Prostate gland (tissue), 2 donors: ENCODE measurements at regions not wholly inside any gene's neighbourhood (a gene's known extent, or its start where the extent isn't known, plus 50 kb on each side); places are given as distances from the start of the nearest gene placed in this dataset.

ENCODE experiments used
- DNase-seq: peaks from one replicate; pipeline ENCODE4 v3.0.0-alpha.2; 2019; ENCODE audit warnings: low spot score
- H3K27ac ChIP-seq, 2 donors: fragments of 200-600 bp; sonication (generic); 2 replicates each; pipeline ENCODE4 v1.5.1; 2017 to 2019
- H3K27me3 ChIP-seq: fragments of 200-600 bp; sonication (generic); replicated peaks from 2 replicates; pipeline ENCODE4 v1.5.1; 2019; ENCODE audit not compliant: insufficient read depth
- H3K36me3 ChIP-seq, 2 donors: fragments of 200-600 bp; sonication (generic); 1 replicate in 1 of 2; 2 replicates in 1 of 2; pipeline versions ENCODE4 v1.5.1 to v1.8.1; 2017 to 2019
- H3K4me1 ChIP-seq: fragments of 200-600 bp; sonication (generic); replicated peaks from 2 replicates; pipeline ENCODE4 v1.5.1; 2019
- H3K4me3 ChIP-seq, 2 donors: fragments of 200-600 bp; sonication (generic); 2 replicates each; pipeline ENCODE4 v1.5.1; 2017 to 2019
- H3K9me3 ChIP-seq: fragments of 200-600 bp; sonication (generic); 2 replicates; pipeline ENCODE4 v1.5.1; 2017
- CTCF ChIP-seq, 4 experiments: fragments of 200-600 bp in 2 of 4; fragments of 450-650 bp in 2 of 4; sonication (generic) in 2 of 4; IDR thresholded peaks; 1 replicate in 3 of 4; 2 replicates in 1 of 4; pipeline ENCODE4 v1.5.1; 2016 to 2019; ENCODE audit warnings: antibody characterized with exemption in 4 of 4, mild to moderate bottlenecking in 2 of 4, moderate library complexity in 2 of 4
- POLR2A ChIP-seq: fragments of 450-650 bp; IDR thresholded peaks from one replicate; pipeline ENCODE4 v1.6.1; 2016; ENCODE audit warnings: antibody characterized with exemption, mild to moderate bottlenecking
- POLR2AphosphoS5 ChIP-seq: sonication (generic); formaldehyde crosslinking; IDR thresholded peaks from one replicate; pipeline ENCODE4 v1.6.1; 2017; ENCODE audit warnings: antibody characterized with exemption
- WGBS: methylation state at CpG from one replicate; pipeline ENCODE4 v1.1.5; 2018; 5-methylcytosine and 5-hydroxymethylcytosine counted together
- intact Hi-C: fragments of 100-400 bp; cut with DNase I; formaldehyde crosslinking; loops from one replicate; pipeline ENCODE4 v1.14.2; 2022

- H3K27me3 ChIP-seq: no peaks in the 10 kb centered on the region
Measured at GRCh38 chr7:85424298-85424697, 237.4 kb upstream of the SEMA3D start.

DNA sequence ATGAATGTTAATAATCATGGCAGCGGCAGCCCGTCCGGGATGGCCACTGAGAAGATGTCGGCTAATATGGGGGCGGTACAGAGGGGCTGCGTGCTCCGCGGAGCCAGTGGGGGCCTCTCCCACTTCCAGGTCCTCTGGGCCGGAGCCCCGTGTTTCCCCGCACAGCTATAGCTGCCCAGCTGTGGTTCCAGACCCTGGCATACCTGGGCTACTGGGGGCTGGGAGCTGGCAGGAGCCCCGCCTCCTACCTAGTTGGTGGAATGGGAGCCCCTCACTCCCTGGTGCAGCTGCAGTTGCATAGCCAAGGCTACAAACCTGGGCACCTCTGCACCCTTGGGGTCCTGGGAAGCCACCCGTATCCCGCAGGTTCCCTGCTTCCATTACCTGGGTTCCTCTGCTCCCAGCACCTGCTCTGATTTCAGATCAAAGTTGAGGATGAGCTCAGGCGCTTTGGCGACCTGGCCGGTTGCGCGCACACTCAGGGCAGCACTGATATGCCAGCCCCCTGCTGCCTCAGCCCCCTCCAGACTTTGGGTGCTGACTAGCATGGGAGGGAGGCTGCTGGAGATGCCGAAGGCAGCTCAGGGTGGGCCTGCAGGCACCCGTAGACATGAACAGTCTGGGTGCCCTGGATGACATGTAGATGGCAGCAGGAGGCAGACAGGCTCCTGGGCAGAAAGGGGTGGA, 236.5 kb upstream of the SEMA3D start:
- no peaks in the 10 kb centered on the region for H3K9me3 ChIP-seq
- DNase-seq: no peak
- H3K36me3 ChIP-seq: no peaks in the 10 kb centered on the region
- no peaks in the 10 kb centered on the region for H3K27me3 ChIP-seq
- 91% methylated on average over 21 of the region's 21 CpGs for WGBS
- no peak overlapping the region for H3K27ac ChIP-seq
- intact Hi-C loops: no loop called here
- no peak overlapping the region for H3K4me3 ChIP-seq
- no peaks in the 10 kb centered on the region for H3K4me1 ChIP-seq
- TF ChIP-seq POLR2A (no peak), POLR2AphosphoS5 (no peak), CTCF (IDR thresholded peaks at IDR 0.05) (no peak)

More at GRCh38 chr7:85424298-85424697, 237.4 kb upstream of the SEMA3D start:
- no peak overlapping the region for H3K27ac ChIP-seq
- H3K9me3 ChIP-seq: no peaks in the 10 kb centered on the region
- no peaks in the 10 kb centered on the region for H3K4me1 ChIP-seq
- no peak for TF ChIP-seq CTCF (IDR thresholded peaks at IDR 0.05)
- 95% methylated on average over 7 of the region's 7 CpGs for WGBS
- H3K36me3 ChIP-seq: no peaks in the 10 kb centered on the region
- intact Hi-C loops: no loop called here
- no peak for DNase-seq
- no peak overlapping the region for H3K4me3 ChIP-seq

- Histone ChIP-seq H3K9me3 (no peaks in the 10 kb centered on the region), H3K4me1 (no peaks in the 10 kb centered on the region), H3K27me3 (no peaks in the 10 kb centered on the region), H3K4me3 (no peak overlapping the region), H3K27ac (no peak overlapping the region), H3K36me3 (no peaks in the 10 kb centered on the region)
- TF ChIP-seq POLR2AphosphoS5 (no peak), POLR2A (no peak)
- intact Hi-C loops: no loop called here
- no peak for DNase-seq
- 70% methylated on average over 1 of the region's 1 CpG for WGBS
Measured at GRCh38 chr7:85415743-85416142, 228.9 kb upstream of the SEMA3D start.

GRCh38 chr7:85413718-85414117, 226.9 kb upstream of the SEMA3D start:
- no peaks in the 10 kb centered on the region for H3K36me3 ChIP-seq
- intact Hi-C loops: no loop called here
- no peak for DNase-seq
- TF ChIP-seq POLR2A: no peak
- no peak overlapping the region for H3K27ac ChIP-seq
- H3K4me1 ChIP-seq: no peaks in the 10 kb centered on the region
- WGBS: 91% methylated on average over 6 of the region's 6 CpGs
- no peaks in the 10 kb centered on the region for H3K27me3 ChIP-seq
- no peak overlapping the region for H3K4me3 ChIP-seq
- no peaks in the 10 kb centered on the region for H3K9me3 ChIP-seq

DNA sequence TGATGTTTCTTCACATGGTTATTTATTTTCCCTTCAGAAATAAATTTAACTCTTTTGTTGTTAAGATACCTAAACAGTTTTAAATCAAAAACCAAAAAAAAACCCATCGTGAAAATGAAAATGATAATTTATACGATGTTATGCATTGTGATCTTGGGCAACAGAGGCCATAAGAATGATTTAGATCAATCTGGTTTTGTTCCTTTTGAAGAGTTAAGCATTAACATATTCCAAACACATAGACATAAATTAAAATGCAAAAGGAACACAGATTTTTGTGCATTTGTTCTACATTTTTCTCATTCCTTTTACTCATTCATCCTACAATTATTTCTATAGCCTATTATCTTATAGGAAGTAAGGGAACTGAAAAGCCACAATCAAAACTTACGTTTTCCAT, 226.1 kb upstream of the SEMA3D start:
- Histone ChIP-seq H3K4me1 (no peaks in the 10 kb centered on the region), H3K27ac (no peak overlapping the region), H3K9me3 (no peaks in the 10 kb centered on the region), H3K4me3 (no peak overlapping the region), H3K27me3 (no peaks in the 10 kb centered on the region), H3K36me3 (no peaks in the 10 kb centered on the region)
- intact Hi-C loops: no loop called here
- 90% methylated on average over 3 of the region's 3 CpGs for WGBS
- TF ChIP-seq POLR2AphosphoS5 (no peak), POLR2A (no peak), CTCF (IDR thresholded peaks at IDR 0.05) (no peak)
- no peak for DNase-seq

DNA sequence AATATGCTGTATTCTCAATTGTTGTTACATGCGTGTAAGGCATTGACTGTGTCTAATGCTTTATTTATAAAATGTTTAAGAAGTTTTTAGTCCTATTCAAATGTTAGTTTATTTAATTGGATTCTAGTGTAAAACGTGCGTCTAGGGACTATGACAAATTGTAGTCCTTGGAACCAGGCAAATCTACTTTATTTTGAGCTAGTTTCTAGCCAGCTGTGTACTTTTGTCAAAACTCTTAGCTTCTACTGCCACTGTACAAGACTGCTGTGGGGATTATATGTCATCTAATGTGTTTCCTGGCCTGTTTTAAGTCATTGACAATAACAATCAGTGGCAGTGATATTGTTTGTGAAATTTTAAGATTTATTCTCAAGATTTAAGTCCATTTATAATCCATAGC, 220.5 kb upstream of the SEMA3D start:
- WGBS: 71% methylated on average over 3 of the region's 3 CpGs
- intact Hi-C loops: no loop called here
- no peaks in the 10 kb centered on the region for H3K36me3 ChIP-seq

More for the DNA sequence above, 220.5 kb upstream of the SEMA3D start:
- no peak overlapping the region for H3K27ac ChIP-seq
- TF ChIP-seq CTCF (IDR thresholded peaks at IDR 0.05): no peak
- no peak for TF ChIP-seq POLR2AphosphoS5
- TF ChIP-seq POLR2A: no peak
- H3K4me3 ChIP-seq: no peak overlapping the region
- no peaks in the 10 kb centered on the region for H3K27me3 ChIP-seq
- no peak for DNase-seq
- no peaks in the 10 kb centered on the region for H3K4me1 ChIP-seq
- H3K9me3 ChIP-seq: no peaks in the 10 kb centered on the region
